ENCODE measurements at regions not wholly inside any gene's neighbourhood (a gene's known extent, or its start where the extent isn't known, plus 50 kb on each side); places are given as distances from the start of the nearest gene placed in this dataset.
A peak's percentile ranks its signal among the peaks of the same experiment; 100 is the strongest.

GRCh38 chr4:41815473-41815872, 66.9 kb upstream of the PHOX2B start:
- DNase-seq (no peak), ATAC-seq (no peak)
- TF ChIP-seq CTCF (IDR thresholded peaks at IDR 0.05): no peak
- WGBS, 2 donors: 78 to 79% methylated on average over 4 of the region's 4 CpGs
- intact Hi-C loops (cut with DNase I): loop anchor here in 2 of 10 donors (2.0 to 5.0 kb wide), 2 partner anchors 123 kb away; no protein-coding TSS in a partner anchor
- no peaks in the 10 kb centered on the region for H3K36me3 ChIP-seq
- peaks cover 0 to 62% (median 22%) of the 10 kb centered on the region in 7 donors for H3K27me3 ChIP-seq
- H3K27ac ChIP-seq: no peak overlapping the region
- no peaks in the 10 kb centered on the region for H3K9me3 ChIP-seq
- H3K4me3 ChIP-seq: no peak overlapping the region
- H3K4me1 ChIP-seq: peaks cover 0 to 8% (median 0%) of the 10 kb centered on the region in 9 donors

GRCh38 chr4:41814565-41814964, 66.0 kb upstream of the PHOX2B start:
- DNase-seq (peak; percentile 5 to 11), ATAC-seq (peak in 2 of 8 donors; percentile 50 to 69)
- intact Hi-C loops (cut with DNase I): loop anchor here in 5 of 10 donors (2.0 to 5.0 kb wide), 4 partner anchors 117 to 972 kb away; no protein-coding TSS in a partner anchor
- 23 to 41% methylated on average over 10 of the region's 10 CpGs for WGBS, 2 donors
- TF ChIP-seq CTCF (IDR thresholded peaks at IDR 0.05): peak in 7 of 9 donors; percentile 34 to 63 (median 56)
- peaks cover 0 to 8% (median 0%) of the 10 kb centered on the region in 9 donors for H3K4me1 ChIP-seq
- H3K9me3 ChIP-seq: no peaks in the 10 kb centered on the region
- H3K27ac ChIP-seq: no peak overlapping the region
- H3K27me3 ChIP-seq: peaks cover 0 to 53% (median 20%) of the 10 kb centered on the region in 7 donors
- H3K4me3 ChIP-seq: no peak overlapping the region
- H3K36me3 ChIP-seq: no peaks in the 10 kb centered on the region

- H3K36me3 ChIP-seq: no peaks in the 10 kb centered on the region
- H3K27me3 ChIP-seq: peaks cover 0 to 20% (median 0%) of the 10 kb centered on the region in 7 donors
- no peak overlapping the region for H3K4me3 ChIP-seq
- H3K27ac ChIP-seq: no peak overlapping the region
- ATAC-seq (peak in 2 of 8 donors; percentile 62 to 72), DNase-seq (no peak)
- no peak for TF ChIP-seq CTCF (IDR thresholded peaks at IDR 0.05)
- H3K4me1 ChIP-seq: peaks cover 0 to 9% (median 0%) of the 10 kb centered on the region in 9 donors
- WGBS, 2 donors: 28 to 39% methylated on average over 3 of the region's 3 CpGs
- intact Hi-C loops (cut with DNase I): no loop called here
- H3K9me3 ChIP-seq: no peaks in the 10 kb centered on the region
Measured at GRCh38 chr4:41806807-41807206, 58.3 kb upstream of the PHOX2B start.

- Histone ChIP-seq H3K9me3 (no peaks in the 10 kb centered on the region), H3K4me3 (no peak overlapping the region), H3K4me1 (peaks cover 0 to 9% (median 0%) of the 10 kb centered on the region in 9 donors), H3K27ac (no peak overlapping the region), H3K27me3 (peaks cover 0 to 22% (median 3%) of the 10 kb centered on the region in 7 donors), H3K36me3 (no peaks in the 10 kb centered on the region)
- no peak for DNase-seq
- 76 to 78% methylated on average over 3 of the region's 3 CpGs for WGBS, 2 donors
- intact Hi-C loops (cut with DNase I): no loop called here
- TF ChIP-seq CTCF (IDR thresholded peaks at IDR 0.05): no peak
- no peak for ATAC-seq
Measured at GRCh38 chr4:41802590-41802989, 54.1 kb upstream of the PHOX2B start.
